IPS-NIHi7 (cell line): ENCODE measurements at regions not wholly inside any gene's neighbourhood (a gene's known extent, or its start where the extent isn't known, plus 50 kb on each side); places are given as distances from the start of the nearest gene placed in this dataset.
A peak's percentile ranks its signal among the peaks of the same experiment; 100 is the strongest.

Experiments used
- DNase-seq: peaks from one replicate; pipeline ENCODE4 v3.0.0; 2012; ENCODE audit warnings: mixed read lengths; ENCODE audit errors: extremely low spot score

DNA sequence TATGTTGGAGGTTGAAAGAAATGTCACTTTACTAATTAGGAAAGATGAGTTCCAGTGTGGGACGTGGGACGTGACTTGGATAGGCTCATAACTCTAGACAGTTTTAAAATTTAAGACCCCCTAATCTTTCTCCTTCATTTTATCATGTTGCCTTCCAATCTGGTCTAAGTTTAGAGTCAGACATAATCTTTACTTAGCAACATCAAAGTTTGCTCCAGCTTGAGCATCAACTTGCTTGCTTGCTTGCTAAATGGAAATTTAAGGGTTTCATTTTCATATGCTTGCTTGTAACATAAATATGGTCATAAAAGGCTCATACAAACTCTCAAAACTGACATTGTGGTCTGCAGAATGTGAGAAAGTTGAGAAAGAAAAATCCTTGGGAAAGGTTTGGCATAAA, 428.9 kb downstream of the EPHA4 start:
- DNase-seq = no peak

DNA sequence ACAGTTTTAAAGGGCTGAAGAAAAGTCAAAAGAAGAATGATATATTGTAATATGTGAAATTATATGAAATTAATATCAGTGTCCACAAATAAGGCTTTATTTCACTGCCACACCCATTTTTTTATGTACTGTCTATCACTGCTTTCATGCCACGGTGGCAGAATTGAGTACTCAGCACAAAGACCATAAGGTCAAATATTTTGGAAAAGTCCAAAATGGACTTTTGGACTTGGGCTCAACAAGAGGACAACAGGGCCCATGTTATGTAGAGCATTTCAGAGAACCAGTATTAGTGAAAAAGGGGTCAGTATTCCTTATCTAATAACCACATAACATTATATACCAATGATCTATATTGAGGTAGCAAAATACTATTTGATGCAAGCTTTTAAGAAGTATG, 427.2 kb downstream of the EPHA4 start:
- no peak for DNase-seq

GRCh38 chr2:221145396-221145795, 426.7 kb downstream of the EPHA4 start:
- no peak for DNase-seq

- no peak for DNase-seq
Measured at GRCh38 chr2:221153226-221153625, 418.9 kb downstream of the EPHA4 start.

DNA sequence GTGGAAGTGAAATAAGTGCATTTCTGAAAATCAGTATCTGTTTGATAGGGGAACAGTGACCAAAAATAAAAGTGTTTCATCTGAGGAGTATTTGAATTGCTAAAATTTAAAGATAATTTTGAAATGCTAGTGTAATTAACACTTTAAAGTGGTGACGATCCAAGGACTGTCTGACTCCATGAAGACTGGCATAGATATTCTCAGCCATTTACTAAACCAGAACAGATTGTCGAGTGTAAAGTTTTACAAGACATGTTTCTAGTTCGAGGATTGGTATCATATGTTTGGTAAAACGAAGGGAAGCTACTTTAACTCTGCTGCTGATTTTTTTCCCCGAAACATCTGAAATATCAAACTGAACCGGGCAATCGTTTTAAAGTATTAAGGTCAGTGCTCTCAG, 417.9 kb downstream of the EPHA4 start:
- DNase-seq = no peak

DNA sequence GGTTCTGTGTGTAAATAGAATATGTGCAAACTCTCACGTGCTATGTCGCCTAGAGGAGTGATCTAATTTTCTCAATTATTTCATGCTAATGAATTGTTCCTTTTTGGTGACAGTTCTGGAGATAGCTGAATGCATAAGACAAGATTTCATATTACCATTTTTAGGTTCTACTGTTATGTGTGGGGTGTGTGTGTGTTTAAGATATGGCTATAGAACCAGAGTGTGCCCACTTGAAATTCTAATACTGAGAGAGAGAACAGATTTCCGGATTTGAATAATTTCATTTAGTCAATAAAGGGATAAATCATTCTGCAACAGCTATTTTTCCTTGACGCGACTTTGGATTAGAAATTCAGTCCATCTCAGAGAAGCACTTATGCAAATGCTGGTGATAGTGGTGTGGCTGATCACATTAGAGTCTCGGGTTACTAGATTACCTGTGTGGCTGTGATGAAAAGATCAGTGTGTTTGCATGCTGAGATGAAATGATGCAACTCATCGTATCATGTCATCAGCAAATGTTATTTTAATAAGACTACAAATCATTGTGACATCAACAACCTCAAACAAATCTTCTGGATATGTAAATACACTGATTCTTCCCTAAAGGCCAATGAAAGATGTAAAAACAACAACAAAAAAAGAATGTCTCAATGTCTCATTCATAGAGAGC, 415.9 kb downstream of the EPHA4 start:
- no peak for DNase-seq

GRCh38 chr2:221161186-221161585, 410.9 kb downstream of the EPHA4 start:
- DNase-seq = no peak

DNA sequence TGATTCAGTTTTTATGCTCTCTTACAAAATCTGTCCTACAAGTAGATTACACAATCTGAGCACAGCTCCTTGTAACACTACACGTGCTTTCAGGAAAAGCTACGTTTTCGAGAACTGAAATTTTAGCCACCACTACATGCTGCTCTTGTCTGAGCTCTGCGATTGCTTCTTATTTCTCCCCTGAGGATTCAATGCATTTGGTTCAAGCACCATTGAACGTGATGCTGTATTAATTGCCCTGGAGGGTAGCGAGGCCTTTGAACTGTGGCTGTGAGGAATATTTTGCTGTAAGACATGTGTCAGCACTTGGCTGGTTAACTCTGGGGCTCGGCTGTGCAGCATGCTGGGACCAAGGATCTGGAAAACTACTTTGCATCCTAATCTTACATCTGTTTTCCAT, 405.8 kb downstream of the EPHA4 start:
- no peak for DNase-seq

DNA sequence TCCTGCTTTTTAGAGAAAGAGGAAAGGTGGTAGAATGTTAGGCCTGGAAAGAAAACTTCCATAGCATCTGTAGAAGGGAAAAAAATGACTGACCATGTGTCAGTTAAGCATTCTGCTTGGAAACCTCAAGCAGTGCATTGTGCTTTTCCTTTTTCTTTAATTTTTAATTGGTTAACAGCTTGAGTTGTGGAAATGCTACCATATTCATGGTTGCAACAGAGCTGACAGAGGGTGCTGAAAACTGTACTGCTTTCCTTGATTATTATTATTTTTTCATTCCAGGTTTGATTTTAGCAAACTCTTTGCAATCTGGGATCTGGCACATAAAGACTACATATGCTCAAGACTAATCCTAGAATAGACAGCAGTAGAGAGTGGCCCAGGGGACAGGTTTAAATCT, 404.5 kb downstream of the EPHA4 start:
- no peak for DNase-seq

GRCh38 chr2:221169724-221170123, 402.4 kb downstream of the EPHA4 start:
- no peak for DNase-seq

DNA sequence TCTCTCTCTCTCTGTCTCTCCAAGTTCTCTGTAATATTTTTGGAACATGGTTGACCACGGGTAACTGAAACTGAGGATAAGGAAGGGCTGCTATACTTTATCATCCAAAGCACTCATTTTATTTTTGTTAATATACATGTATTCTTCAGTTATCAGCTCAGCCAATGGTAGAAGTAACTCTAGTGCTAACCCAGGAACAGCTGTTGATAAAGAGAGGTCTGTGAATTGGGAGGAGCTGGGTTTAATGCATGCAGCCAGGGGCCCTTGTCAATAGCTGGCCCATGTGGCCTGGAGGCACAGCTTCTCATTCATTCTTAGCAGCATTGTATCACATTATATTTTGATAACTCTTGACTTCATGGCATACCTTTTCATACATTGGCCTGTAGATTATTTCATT, 401.6 kb downstream of the EPHA4 start:
- no peak for DNase-seq

GRCh38 chr2:221176667-221177066, 395.4 kb downstream of the EPHA4 start:
- DNase-seq = no peak

DNA sequence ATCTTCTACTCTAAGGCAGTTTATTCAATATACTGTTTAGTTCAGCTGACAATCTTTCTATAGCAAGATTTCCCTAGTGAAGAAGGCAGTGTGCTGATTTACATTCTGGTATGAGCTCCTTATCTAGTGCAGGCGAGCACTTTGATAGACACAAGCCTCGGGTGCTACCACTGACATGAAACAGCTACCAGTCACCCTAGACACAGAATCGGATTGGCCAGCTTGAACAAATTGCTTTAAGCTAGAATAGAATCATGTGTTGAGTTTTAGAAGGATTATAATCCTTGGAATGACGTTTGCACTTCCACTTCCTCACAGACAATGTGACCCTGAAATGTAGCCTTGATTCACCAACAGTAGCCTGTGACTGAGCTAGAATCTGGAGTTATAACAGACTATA, 394.0 kb downstream of the EPHA4 start:
- no peak for DNase-seq

DNA sequence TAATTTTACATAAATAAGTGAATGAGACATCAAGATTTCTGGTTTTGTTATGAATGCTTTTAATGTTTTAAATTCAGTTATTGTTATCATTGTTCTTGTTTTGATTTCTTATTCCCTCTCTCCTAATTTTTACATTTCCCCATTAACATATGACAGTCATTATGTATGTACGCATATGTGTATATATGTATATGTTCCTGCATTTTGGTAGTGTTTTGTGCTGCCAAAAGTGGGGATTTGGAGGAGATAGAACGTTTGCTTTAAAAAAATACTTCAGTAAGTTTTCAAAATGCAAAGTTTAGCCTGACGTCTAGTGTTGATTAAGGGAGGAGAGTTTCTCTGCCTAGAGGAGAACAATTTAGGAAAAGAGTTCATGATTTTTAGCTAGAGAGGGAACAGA, 385.2 kb downstream of the EPHA4 start:
- DNase-seq = no peak

DNA sequence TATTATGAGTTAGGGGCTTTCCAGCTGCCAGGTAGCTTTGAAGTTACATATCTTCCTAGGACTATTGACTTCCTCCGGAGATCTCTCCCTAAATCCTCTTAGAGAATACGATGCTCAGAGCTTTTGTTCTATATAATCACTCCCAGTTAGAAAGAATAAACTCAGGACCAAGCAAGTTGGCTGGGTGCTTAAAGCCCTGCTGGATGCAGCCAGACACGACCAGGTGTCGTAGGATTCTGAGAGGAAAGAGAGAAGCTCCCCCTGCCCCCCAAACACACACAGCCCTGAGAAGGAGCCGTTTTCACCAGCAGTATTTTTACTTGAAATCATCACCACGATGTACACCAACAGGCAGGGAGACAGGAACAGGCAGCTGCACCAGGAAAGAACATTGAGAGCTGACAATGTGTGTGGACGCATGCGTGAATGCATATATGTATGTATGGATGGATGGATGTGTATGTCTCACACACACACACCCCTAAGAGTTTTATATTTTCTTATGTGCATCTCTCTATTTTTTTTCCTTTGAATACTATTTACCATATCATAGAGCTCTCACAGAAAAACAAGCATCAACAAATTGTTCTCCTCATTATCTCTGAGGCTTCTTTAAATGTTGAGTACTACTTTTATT, 382.6 kb downstream of the EPHA4 start:
- DNase-seq = peak; percentile 47

GRCh38 chr2:221195829-221196228, 376.3 kb downstream of the EPHA4 start:
- DNase-seq = no peak

DNA sequence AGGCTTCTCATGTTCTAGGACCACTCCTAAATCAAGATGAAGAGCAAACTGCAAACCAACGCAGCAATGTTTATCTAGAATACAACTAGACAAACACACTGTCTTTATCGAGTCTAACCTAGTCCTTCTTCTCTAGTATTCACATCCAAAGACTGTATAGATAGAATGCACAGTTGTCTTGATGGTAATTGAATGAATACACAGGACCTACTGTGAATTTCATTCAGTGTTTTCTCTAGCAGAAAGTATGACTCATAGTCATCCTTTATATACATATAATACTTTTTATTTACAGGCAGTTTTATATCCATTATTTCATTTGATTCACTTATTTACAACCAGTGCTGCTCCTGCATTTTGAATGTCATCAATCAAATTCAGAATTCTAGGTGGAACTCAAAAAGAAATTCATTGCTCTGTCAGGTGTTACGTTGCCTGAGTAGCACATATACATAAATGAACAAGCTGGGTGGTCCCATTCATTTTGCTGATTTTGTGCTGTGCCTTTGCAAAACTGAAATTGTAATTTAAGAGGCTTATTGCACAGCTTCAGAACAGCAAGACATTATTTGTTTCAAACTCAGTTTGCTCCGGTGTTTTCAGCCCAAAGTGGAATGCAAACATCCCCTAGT, 374.8 kb downstream of the EPHA4 start:
- no peak for DNase-seq

DNA sequence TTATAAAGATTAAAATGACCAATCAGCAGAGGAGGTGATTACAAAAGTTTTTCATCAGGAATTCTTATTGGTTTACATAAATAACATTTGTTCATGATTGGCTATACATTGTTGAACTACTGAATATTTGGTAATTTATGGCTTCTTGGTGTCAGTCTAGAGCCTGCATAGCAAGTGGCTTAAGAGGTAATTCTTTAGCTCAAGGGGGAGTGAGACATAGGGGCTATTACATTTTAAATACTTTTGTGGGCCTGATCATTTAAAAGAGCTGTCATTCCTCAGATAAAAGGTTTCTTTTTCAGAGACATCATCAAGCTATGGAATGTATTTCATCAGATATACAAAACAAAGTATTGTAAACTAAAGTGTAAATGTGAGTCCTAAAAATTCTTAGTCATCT, 373.8 kb downstream of the EPHA4 start:
- no peak for DNase-seq

DNA sequence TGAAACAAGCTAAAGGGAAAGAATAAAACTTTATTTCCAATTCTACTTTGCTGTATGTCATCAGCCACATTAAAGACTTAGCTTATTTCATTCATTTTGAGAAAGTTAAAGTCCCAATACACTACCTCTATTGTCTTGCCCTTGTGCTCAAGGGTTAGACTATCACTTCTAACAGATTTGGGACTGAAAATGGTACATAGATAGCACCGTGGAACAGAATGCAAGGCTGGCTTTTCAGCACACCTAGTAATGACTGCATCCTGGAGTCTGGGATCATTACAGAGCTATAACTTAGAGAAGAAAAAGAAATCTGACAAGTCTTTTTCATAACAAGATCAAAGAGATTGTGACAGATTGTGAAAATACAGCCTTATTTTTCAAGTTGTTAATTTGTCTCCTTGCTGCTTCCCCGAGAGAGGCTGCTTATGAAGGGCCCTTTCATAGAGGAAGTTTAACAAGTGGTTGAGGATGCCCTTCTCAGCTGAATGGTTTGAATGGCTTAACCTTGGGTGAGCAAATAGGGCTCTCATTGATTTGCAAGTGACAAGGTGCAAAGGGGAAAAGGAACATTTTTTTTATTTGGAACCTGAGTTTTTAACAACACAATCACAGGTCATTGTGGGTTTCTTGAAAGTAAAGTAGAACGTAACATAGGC, 371.8 kb downstream of the EPHA4 start:
- no peak for DNase-seq

DNA sequence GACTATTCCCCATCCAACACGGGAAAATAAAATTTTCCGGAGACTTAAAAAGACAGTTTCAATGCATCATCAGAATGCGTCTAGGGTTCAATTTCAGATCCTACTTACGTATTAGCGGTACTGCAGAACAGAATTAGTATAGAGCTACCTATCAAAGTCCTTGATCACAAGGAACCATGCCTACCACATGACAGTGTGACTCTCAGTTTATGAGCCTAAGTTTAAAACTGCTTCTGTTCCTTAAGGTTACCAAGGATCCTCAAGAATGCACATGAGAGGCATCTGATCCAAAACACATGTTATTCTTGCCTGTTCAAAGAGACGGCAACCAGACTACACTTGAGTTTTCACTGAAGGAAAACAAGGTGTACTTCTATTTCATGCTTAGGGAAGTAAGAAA, 369.7 kb downstream of the EPHA4 start:
- no peak for DNase-seq

DNA sequence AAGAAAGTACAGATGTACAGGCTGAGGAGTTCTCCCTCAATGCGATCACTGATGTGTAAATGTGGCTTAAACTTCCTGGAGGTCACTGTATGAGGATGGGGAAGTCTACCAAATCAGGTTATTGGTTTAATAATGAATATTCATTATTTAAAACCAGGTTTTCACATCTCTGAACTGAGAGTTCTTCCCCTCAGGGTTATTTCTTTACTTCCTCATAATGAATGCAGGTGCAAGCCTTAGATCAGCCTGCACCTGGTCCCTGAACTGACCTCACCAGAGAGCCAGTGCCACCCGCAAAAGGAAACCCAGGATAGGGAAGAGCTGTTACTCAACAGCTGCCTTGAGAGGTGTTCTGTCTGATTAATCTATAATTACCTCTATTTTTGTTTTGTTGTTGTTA, 369.0 kb downstream of the EPHA4 start:
- no peak for DNase-seq

DNA sequence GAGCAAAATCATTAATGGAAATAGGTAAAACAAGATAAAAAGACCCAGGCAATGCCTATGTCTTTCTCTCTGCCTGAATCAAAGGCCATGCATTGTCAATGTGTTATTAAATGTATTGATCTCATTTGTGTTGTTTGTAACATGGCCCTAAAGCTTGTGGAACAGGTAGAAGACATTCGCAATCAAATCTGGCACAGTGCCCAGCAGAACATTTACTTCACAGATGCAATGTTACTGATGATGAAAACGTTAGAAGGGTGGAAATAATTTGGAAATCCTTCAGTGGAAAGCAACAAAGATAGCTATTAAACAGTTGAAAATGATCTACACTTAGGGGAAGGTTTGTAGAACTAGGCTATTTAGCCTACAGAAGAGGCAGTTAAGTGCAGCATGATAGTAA, 368.2 kb downstream of the EPHA4 start:
- no peak for DNase-seq

GRCh38 chr2:221204699-221205098, 367.4 kb downstream of the EPHA4 start:
- no peak for DNase-seq
